Smooth muscle cell (in vitro differentiated cells): ENCODE measurements at regions not wholly inside any gene's neighbourhood (a gene's known extent, or its start where the extent isn't known, plus 50 kb on each side); places are given as distances from the start of the nearest gene placed in this dataset.
A peak's percentile ranks its signal among the peaks of the same experiment; 100 is the strongest.

Experiments
- DNase-seq: peaks from one replicate; lab custom pipeline; 2025; ENCODE audit not compliant: unreplicated experiment; lab: John Stamatoyannopoulos, UW
- H2AFZ ChIP-seq: fragments of 200-600 bp; sonication (generic); 2 replicates; pipeline ENCODE4 v1.6.0; 2016; ENCODE audit warnings: antibody characterized with exemption, low read depth, mild to moderate bottlenecking
- H3F3A ChIP-seq: fragments of 200-600 bp; sonication (generic); 2 replicates; pipeline ENCODE4 v1.6.0; 2017; ENCODE audit warnings: antibody characterized with exemption, low read depth
- H3K27ac ChIP-seq: fragments of 200-600 bp; sonication (generic); 2 replicates; pipeline ENCODE4 v1.5.1; 2016; ENCODE audit warnings: low read depth, mild to moderate bottlenecking
- H3K27me3 ChIP-seq: fragments of 200-600 bp; sonication (generic); 2 replicates; pipeline ENCODE4 v1.6.1; 2016; ENCODE audit warnings: low read depth, mild to moderate bottlenecking
- H3K36me3 ChIP-seq: fragments of 200-600 bp; sonication (generic); 2 replicates; pipeline ENCODE4 v1.5.1; 2016; ENCODE audit warnings: low read depth
- H3K4me1 ChIP-seq: fragments of 200-600 bp; sonication (generic); 2 replicates; pipeline ENCODE4 v1.5.1; 2016; ENCODE audit warnings: low read depth
- H3K4me2 ChIP-seq: fragments of 200-600 bp; sonication (generic); 2 replicates; pipeline ENCODE4 v1.6.0; 2016; ENCODE audit warnings: mild to moderate bottlenecking
- H3K4me3 ChIP-seq: fragments of 200-600 bp; sonication (generic); 2 replicates; pipeline ENCODE4 v1.5.1; 2016; ENCODE audit warnings: mild to moderate bottlenecking
- H3K79me2 ChIP-seq: fragments of 200-600 bp; sonication (generic); 2 replicates; pipeline ENCODE4 v1.6.0; 2016; ENCODE audit warnings: low read depth, mild to moderate bottlenecking
- H3K9ac ChIP-seq: fragments of 200-600 bp; sonication (generic); 2 replicates; pipeline ENCODE4 v1.6.0; 2016; ENCODE audit warnings: low read depth
- H3K9me3 ChIP-seq: fragments of 200-600 bp; sonication (generic); replicated peaks from 2 replicates; pipeline ENCODE4 v1.5.1; 2016; ENCODE audit warnings: low read depth
- H4K20me1 ChIP-seq: fragments of 200-600 bp; sonication (generic); 2 replicates; pipeline ENCODE4 v1.6.0; 2016; ENCODE audit warnings: low read depth
- WGBS: methylation state at CpG from one replicate; pipeline ENCODE4 v1.1.7; 2016; ENCODE audit warnings: low lambda C conversion rate; 5-methylcytosine and 5-hydroxymethylcytosine counted together
- TF ChIP-seq, protein P1 (sequence below): fragments of 200-600 bp; sonication (generic); IDR thresholded peaks from 2 replicates; pipeline ENCODE4 v1.5.1; 2017; ENCODE audit warnings: borderline replicate concordance, mild to moderate bottlenecking, antibody characterized with exemption; ENCODE audit not compliant: insufficient read depth, poor library complexity, severe bottlenecking

DNA sequence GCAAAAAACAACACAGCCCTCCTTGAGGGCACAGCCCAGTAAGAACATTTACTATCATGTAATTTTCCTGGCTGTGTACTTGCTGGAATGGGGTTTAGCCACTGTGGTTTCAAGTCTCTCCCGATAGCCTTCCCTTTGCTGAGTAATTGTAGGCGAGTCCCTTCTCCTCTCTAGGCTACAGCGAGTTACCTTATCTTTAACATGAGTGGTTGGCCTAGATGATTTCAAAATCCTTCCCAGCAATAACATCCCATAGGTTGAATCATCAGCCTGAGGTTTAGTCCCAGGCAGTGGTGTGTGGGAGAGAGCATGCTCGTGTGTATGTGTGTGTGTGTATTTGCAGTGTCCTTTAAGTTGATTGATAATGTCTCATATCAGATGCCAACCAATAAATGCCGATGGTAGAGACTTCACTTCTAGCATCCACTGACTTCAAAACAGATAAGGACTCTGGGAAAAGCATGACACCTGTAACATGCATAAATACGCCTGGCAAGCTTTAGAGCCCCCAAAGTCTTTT is 142.9 kb upstream of the ZMIZ1 start:
- no peaks in the 10 kb centered on the region for H4K20me1 ChIP-seq
- H3K36me3 ChIP-seq: no peaks in the 10 kb centered on the region
- WGBS: 20% methylated on average over 6 of the region's 6 CpGs
- H3K4me2 ChIP-seq: peak overlapping the region; percentile 66
- H3K4me3 ChIP-seq: no peak overlapping the region
- DNase-seq: no peak
- peaks cover 23% of the 10 kb centered on the region for H3F3A ChIP-seq
- H3K27me3 ChIP-seq: no peaks in the 10 kb centered on the region
- no peaks in the 10 kb centered on the region for H3K9me3 ChIP-seq
- peak overlapping the region; percentile 64 for H3K27ac ChIP-seq
- no peaks in the 10 kb centered on the region for H3K79me2 ChIP-seq
- TF ChIP-seq, protein P1, sequence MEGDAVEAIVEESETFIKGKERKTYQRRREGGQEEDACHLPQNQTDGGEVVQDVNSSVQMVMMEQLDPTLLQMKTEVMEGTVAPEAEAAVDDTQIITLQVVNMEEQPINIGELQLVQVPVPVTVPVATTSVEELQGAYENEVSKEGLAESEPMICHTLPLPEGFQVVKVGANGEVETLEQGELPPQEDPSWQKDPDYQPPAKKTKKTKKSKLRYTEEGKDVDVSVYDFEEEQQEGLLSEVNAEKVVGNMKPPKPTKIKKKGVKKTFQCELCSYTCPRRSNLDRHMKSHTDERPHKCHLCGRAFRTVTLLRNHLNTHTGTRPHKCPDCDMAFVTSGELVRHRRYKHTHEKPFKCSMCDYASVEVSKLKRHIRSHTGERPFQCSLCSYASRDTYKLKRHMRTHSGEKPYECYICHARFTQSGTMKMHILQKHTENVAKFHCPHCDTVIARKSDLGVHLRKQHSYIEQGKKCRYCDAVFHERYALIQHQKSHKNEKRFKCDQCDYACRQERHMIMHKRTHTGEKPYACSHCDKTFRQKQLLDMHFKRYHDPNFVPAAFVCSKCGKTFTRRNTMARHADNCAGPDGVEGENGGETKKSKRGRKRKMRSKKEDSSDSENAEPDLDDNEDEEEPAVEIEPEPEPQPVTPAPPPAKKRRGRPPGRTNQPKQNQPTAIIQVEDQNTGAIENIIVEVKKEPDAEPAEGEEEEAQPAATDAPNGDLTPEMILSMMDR: no peak
- H3K9ac ChIP-seq: no peak overlapping the region
- H2AFZ ChIP-seq: no peak overlapping the region
- peaks cover 18% of the 10 kb centered on the region for H3K4me1 ChIP-seq

DNA sequence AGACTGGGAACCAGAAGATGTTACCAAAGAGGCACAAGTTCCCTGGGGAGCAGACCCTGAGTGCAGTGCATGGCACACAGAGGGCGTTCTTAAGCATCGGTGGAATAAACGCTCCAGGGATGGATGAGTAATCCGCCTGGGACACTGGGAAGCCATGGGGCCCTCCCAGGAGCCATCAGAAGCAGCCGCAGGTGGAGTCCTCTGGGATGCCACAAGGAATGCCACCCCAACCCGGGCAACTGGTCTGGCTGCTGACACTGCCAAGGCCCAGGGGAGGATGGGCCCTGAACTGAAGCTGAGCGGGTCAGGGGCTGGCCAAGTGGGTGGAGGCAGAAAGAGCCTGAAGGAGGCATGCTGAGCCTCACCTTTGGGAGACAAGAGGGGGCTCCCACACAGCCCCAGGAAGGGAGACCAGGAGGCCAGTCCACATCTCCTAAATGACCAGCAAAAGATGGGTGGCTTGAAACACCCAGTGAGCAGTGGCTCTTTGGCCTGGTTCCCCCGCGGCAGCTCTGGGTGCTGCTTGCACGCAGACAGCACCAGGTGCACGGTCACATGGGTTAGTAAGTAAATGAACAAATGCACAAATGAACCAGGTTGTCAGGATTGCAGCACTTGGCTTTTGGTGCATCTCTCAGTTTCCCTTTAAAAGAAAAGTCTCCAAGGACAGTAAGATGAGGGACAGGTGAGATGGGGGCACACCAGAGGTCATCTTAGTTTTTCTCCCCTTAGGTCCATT is 141.3 kb upstream of the ZMIZ1 start:
- TF ChIP-seq, protein P1: no peak
- no peak for DNase-seq
- peaks cover 18% of the 10 kb centered on the region for H3K4me1 ChIP-seq

DNA sequence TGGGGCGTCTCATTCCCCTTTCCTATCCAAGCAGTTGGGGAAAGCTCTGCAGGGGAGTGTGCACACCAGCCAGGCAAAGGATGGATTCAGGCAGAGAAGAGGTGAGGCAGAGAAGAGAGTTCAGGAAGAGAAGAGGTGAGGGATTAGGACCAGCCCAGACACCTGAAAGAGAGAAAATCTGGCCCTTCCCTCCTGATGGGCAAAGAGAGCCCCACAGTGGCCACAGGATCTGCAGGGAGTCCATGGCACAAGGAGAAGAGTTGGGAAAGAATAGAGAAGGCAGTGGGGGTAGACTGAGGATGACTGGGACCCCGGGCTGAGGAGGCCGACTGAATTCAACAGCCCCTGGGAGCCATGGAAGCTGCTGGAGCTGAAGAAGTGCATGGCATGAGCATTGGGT is 140.4 kb upstream of the ZMIZ1 start:
- Histone ChIP-seq H3K36me3 (no peaks in the 10 kb centered on the region), H3K79me2 (no peaks in the 10 kb centered on the region), H3F3A (peaks cover 28% of the 10 kb centered on the region), H3K4me3 (no peak overlapping the region), H3K4me2 (no peak overlapping the region), H3K9me3 (no peaks in the 10 kb centered on the region), H3K27ac (no peak overlapping the region), H4K20me1 (no peaks in the 10 kb centered on the region), H3K4me1 (peaks cover 18% of the 10 kb centered on the region), H3K27me3 (no peaks in the 10 kb centered on the region), H2AFZ (no peak overlapping the region), H3K9ac (no peak overlapping the region)
- TF ChIP-seq, protein P1: no peak
- WGBS: 99% methylated on average over 3 of the region's 3 CpGs
- DNase-seq: no peak

More for the DNA sequence above, 141.3 kb upstream of the ZMIZ1 start:
- peaks cover 27% of the 10 kb centered on the region for H3F3A ChIP-seq
- H3K79me2 ChIP-seq: no peaks in the 10 kb centered on the region
- H3K4me2 ChIP-seq: peak overlapping the region; percentile 66
- WGBS: 69% methylated on average over 11 of the region's 11 CpGs
- no peak overlapping the region for H3K4me3 ChIP-seq
- H3K9me3 ChIP-seq: no peaks in the 10 kb centered on the region
- H3K27me3 ChIP-seq: no peaks in the 10 kb centered on the region
- no peak overlapping the region for H3K9ac ChIP-seq
- no peak overlapping the region for H2AFZ ChIP-seq
- peak overlapping the region; percentile 60 for H3K27ac ChIP-seq
- no peaks in the 10 kb centered on the region for H4K20me1 ChIP-seq
- H3K36me3 ChIP-seq: no peaks in the 10 kb centered on the region

DNA sequence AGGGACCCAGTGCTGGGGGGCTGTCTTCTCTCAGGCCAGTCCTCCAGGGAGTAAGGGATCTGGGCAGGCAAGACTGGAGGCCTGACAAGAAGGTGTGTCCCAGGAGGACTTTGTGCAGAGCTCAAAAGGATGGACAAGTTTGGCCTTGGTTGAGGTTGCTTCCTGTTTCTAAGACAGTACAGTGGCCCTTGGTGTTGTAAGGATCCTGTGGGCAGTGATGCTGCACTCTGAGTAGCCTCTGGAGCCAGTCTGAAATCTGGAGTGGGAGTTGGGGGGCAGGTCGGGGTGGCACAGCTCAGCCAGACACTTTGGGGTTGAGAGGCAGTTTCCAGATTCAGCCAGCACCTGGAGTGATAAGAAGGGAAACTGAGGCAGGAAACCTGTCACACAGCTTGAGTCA is 139.2 kb upstream of the ZMIZ1 start:
- no peak overlapping the region for H3K4me2 ChIP-seq
- H3K4me3 ChIP-seq: no peak overlapping the region
- H3K27me3 ChIP-seq: no peaks in the 10 kb centered on the region
- no peaks in the 10 kb centered on the region for H3K9me3 ChIP-seq
- no peak overlapping the region for H3K27ac ChIP-seq
- no peaks in the 10 kb centered on the region for H4K20me1 ChIP-seq
- H3K36me3 ChIP-seq: no peaks in the 10 kb centered on the region
- H3K4me1 ChIP-seq: peaks cover 10% of the 10 kb centered on the region
- WGBS: 60% methylated on average over 1 of the region's 1 CpG
- H3F3A ChIP-seq: peaks cover 25% of the 10 kb centered on the region
- no peak overlapping the region for H2AFZ ChIP-seq
- DNase-seq: no peak
- TF ChIP-seq, protein P1: no peak
- no peak overlapping the region for H3K9ac ChIP-seq
- no peaks in the 10 kb centered on the region for H3K79me2 ChIP-seq
